AG09319 (cell line): ENCODE measurements at regions not wholly inside any gene's neighbourhood (a gene's known extent, or its start where the extent isn't known, plus 50 kb on each side); places are given as distances from the start of the nearest gene placed in this dataset.
"Not testable (repeated sequence)": the region's sequence is repeated elsewhere in the genome, so short reads cannot be mapped to it uniquely, and the experiment has no call there.

Experiments
- DNase-seq: peaks from one replicate; pipeline ENCODE4 v3.0.0-alpha.2; 2010; ENCODE audit warnings: low read depth; ENCODE audit errors: extremely low read depth
- TF ChIP-seq, protein P1 (sequence below): IDR thresholded peaks from 2 replicates; pipeline ENCODE4 v1.5.1; 2011; ENCODE audit warnings: low read depth, mild to moderate bottlenecking, inconsistent platforms, low read length, moderate library complexity

- not testable (repeated sequence) for DNase-seq
These were observed 140.9 kb upstream of the GOLGA6L4 start for GRCh38 chr15:84094720-84095119.

GRCh38 chr15:84097053-84097452 lies 138.5 kb upstream of the GOLGA6L4 start:
- not testable (repeated sequence) for DNase-seq

- TF ChIP-seq, protein P1, sequence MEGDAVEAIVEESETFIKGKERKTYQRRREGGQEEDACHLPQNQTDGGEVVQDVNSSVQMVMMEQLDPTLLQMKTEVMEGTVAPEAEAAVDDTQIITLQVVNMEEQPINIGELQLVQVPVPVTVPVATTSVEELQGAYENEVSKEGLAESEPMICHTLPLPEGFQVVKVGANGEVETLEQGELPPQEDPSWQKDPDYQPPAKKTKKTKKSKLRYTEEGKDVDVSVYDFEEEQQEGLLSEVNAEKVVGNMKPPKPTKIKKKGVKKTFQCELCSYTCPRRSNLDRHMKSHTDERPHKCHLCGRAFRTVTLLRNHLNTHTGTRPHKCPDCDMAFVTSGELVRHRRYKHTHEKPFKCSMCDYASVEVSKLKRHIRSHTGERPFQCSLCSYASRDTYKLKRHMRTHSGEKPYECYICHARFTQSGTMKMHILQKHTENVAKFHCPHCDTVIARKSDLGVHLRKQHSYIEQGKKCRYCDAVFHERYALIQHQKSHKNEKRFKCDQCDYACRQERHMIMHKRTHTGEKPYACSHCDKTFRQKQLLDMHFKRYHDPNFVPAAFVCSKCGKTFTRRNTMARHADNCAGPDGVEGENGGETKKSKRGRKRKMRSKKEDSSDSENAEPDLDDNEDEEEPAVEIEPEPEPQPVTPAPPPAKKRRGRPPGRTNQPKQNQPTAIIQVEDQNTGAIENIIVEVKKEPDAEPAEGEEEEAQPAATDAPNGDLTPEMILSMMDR, result no peak
- no peak for DNase-seq
These were observed 137.0 kb upstream of the GOLGA6L4 start for GRCh38 chr15:84098604-84099003.

DNA sequence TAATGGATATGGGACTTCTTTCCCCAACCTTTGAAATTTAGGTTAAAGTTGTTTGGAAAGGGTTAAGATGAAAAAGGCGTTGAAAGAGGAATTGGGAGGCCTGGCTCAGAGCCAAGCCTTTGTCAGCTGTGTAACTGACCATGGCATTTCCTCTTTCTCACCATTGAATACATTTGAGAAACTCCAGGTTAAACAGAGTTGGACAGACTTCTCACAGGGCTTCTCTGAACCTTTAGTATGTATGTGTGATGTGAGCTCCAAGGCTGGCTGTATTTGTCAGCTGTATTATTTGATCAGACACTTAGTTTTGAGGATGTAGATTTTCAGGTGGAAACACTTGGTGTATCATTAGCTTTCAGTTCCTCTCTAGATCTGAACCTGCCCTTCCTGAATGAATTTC lies 136.4 kb upstream of the GOLGA6L4 start:
- TF ChIP-seq, protein P1, result no peak
- DNase-seq, result no peak

DNA sequence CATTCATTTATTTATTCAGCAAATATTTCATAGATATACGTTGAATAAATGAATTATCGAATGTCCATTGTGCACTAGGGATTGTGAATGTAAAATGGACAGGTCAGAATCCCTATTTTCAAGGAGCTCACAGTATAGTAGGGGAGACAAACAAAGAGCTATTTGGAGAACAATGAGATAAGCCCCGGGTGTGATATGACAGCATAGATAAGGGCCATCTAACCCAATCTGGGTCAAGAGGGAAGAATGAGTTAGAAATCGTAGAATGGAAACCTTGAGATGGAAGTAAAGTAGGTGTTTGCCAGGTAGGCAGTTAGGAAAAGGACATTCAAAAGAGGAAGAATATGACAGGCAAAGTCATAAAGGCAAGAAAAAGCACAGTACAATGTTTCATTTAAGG lies 132.2 kb upstream of the GOLGA6L4 start:
- TF ChIP-seq, protein P1, result no peak
- DNase-seq, result no peak

- TF ChIP-seq, protein P1, result no peak
- DNase-seq, result no peak
These were observed 130.7 kb upstream of the GOLGA6L4 start for GRCh38 chr15:84104853-84105252.

DNA sequence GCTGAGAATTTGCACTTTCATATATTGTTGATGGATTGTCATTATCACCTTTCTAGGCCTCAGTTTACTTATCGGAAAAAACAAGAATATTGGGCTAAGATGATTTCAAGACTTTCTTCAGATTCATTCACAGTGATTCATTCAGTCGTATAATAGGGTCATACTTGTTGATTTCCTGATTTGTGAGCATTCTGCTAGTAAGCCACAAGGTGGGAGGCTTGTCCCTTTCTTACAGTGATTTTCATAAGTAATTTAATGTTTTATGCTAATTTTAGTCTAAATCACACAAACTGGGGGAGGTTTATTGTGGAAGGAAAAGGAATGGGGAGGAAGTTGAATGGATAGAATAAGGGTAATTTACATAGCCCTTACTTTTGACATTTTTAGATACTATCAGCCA lies 126.8 kb upstream of the GOLGA6L4 start:
- DNase-seq, result no peak
- TF ChIP-seq, protein P1, result no peak

- no peak for DNase-seq
- TF ChIP-seq, protein P1, result no peak
These were observed 124.0 kb upstream of the GOLGA6L4 start for GRCh38 chr15:84111575-84111974.

DNA sequence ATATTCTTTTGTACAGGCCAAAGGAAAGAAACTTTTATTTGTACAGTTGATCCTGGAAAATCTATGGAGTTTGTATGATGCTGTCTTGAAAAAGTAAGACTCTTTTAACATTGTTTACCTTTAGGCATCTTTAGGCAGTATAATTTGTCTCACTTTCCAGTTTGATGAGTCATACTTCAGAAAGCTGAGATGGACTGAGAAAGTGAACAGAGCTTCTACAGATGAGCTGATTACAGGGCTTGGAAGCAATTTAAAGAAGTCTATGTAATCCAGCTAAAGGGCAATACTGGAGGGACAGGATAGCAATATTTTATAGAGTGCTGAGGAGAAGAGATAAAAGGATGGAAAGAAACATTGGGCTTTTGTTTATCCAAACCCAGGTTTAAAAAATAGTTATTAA lies 123.5 kb upstream of the GOLGA6L4 start:
- DNase-seq, result no peak
- TF ChIP-seq, protein P1, result no peak
